ENCODE measurements at regions not wholly inside any gene's neighbourhood (a gene's known extent, or its start where the extent isn't known, plus 50 kb on each side); places are given as distances from the start of the nearest gene placed in this dataset.

- TF ChIP-seq CTCF (IDR thresholded peaks at IDR 0.05) (no peak), POLR2A (IDR thresholded peaks at IDR 0.05) (no peak)
These were observed 138.6 kb upstream of the SGCG start for GRCh38 chr13:23042181-23042580.
